ENCODE measurements at regions not wholly inside any gene's neighbourhood (a gene's known extent, or its start where the extent isn't known, plus 50 kb on each side); places are given as distances from the start of the nearest gene placed in this dataset.
"Not testable (repeated sequence)": the region's sequence is repeated elsewhere in the genome, so short reads cannot be mapped to it uniquely, and the experiment has no call there.

DNA sequence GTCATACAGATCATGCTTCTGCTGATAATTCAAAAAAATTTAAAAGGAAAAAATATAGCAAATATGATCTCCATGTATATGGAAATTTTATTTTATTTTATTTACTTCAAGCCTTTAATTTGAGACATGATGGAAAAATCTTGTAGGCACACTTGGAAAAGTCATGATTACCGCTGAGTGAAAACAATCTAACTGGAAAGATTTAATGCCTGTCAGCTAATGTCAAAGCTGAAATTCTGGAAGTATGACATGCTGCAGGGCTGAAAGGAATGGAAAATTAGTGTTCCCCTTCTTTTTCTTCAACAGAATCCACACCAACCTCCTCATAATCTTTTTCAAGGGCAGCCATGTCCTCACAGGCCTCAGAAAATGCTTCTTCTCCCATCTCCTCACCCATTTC lies 58.2 kb downstream of the RPRM start:
- Mint-ChIP-seq H3K4me1 (no peaks in the 10 kb centered on the region), H3K27ac (no peak overlapping the region)
- no peak for DNase-seq

DNA sequence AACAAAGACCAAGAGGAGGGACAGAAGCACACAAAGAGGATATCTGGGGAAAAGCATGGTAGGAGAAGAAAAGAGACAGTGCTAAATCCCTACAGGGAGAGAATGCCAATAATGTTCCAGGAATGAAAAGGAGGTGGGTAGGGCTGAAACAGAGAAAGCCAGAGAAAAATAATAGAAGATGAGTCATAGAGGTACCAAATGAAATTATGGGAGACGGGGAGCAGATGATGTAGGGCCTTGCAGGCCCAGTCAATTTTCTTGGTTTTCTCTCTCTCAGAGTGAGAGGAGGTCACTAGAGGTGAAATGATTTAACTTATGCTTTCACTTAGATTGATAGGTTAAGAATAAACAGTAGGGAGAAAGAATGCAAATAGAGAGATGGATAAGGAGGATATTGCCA lies 61.5 kb downstream of the RPRM start:
- Mint-ChIP-seq H3K27me3 (no peaks in the 10 kb centered on the region), H3K36me3 (ENCODE audit: low read depth) (no peaks in the 10 kb centered on the region), H3K4me3 (no peak overlapping the region), H3K4me1 (no peaks in the 10 kb centered on the region), H3K27ac (no peak overlapping the region)
- ATAC-seq (no peak), DNase-seq (no peak)
- no peaks in the 10 kb centered on the region for H3K9me3 ChIP-seq (ENCODE audit: control insufficient read depth, low read length, poor library complexity, severe bottlenecking)

More for the DNA sequence above, 58.2 kb downstream of the RPRM start:
- Mint-ChIP-seq H3K36me3 (ENCODE audit: low read depth) (no peaks in the 10 kb centered on the region), H3K4me3 (no peak overlapping the region), H3K27me3 (no peaks in the 10 kb centered on the region)
- H3K9me3 ChIP-seq (ENCODE audit: control insufficient read depth, low read length, poor library complexity, severe bottlenecking) = no peaks in the 10 kb centered on the region
- ATAC-seq = no peak

DNA sequence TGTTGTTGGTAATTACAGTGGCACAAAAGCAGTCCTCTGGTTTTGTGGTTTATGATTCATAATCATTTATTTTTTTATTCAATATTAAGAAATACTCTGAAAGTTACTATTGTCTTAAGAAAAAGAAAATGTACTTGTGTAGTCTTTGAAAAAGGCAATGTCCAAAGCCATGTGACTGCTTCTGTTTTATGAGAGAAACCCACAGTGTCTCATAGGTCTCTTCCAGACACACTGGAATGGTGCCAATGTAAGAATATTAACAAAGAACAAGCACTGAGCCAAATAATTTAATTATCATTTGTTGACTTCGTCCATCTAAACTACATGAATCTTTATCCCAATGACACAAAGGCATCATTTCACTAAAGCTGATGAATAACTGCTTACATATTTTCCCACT lies 62.5 kb downstream of the RPRM start:
- H3K27ac Mint-ChIP-seq = no peak overlapping the region

DNA sequence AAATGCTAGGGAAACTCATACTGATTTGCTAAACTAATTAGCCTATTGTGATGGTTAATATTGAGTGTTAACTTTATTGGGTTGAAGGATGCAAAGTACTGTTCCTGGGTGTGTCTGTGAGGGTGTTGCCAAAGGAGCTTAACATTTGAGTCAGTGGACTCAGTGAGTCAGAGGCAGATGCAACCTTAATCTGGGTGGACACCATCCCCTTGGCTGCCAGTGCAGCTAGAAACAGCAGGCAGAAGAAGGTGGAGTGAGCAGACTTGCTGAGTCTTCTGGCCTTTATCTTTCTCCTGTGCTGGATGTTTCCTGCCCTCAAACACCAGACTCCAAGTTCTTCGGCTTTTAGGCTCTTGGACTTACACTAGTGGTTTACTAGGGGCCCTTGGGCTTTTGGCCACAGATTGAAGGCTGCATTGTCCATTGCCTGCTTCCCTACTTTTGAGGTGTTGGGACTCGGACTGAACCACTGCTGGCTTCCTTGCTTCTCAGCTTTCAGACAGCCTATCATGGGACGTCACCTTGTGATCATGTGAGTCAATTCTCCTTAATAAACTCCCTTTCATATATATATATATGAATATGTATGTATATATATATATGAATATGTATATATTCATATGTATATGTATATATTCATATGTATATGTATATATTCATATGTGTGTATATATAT lies 69.7 kb downstream of the RPRM start:
- H3K4me1 Mint-ChIP-seq = no peaks in the 10 kb centered on the region
- no peak overlapping the region for H3K27ac Mint-ChIP-seq
- H3K4me3 Mint-ChIP-seq = no peak overlapping the region
- DNase-seq (no peak), ATAC-seq (no peak)
- H3K9me3 ChIP-seq (ENCODE audit: control insufficient read depth, low read length, poor library complexity, severe bottlenecking) = no peaks in the 10 kb centered on the region
- H3K36me3 Mint-ChIP-seq (ENCODE audit: low read depth) = no peaks in the 10 kb centered on the region
- no peaks in the 10 kb centered on the region for H3K27me3 Mint-ChIP-seq

More for the DNA sequence above, 62.5 kb downstream of the RPRM start:
- ATAC-seq = no peak
- no peak for DNase-seq
- Mint-ChIP-seq H3K4me3 (no peak overlapping the region), H3K4me1 (no peaks in the 10 kb centered on the region), H3K27me3 (no peaks in the 10 kb centered on the region), H3K36me3 (ENCODE audit: low read depth) (no peaks in the 10 kb centered on the region)
- H3K9me3 ChIP-seq (ENCODE audit: control insufficient read depth, low read length, poor library complexity, severe bottlenecking) = no peaks in the 10 kb centered on the region

DNA sequence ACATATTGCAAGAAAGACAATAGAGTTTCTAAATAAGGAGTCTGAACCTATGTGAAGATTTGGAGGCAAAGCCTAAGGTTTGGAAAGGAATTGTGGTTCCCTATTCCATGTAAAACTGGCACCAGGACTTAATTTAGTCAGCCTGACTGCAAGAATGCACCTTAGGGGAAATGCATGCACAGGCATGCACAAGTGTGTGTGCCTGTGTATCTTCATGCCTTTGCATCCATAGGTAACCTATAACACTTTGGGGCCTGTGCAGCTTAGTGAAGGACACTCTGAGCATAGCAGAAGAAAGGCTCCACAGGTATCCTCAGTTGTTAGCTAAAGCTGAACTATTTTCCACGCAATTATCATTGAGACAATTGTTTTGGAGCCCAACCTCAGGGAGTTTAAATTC lies 73.4 kb downstream of the RPRM start:
- Mint-ChIP-seq H3K36me3 (ENCODE audit: low read depth) (no peaks in the 10 kb centered on the region), H3K4me1 (no peaks in the 10 kb centered on the region), H3K27me3 (no peaks in the 10 kb centered on the region), H3K27ac (no peak overlapping the region), H3K4me3 (no peak overlapping the region)
- H3K9me3 ChIP-seq (ENCODE audit: control insufficient read depth, low read length, poor library complexity, severe bottlenecking) = no peaks in the 10 kb centered on the region
- no peak for ATAC-seq
- DNase-seq = no peak

DNA sequence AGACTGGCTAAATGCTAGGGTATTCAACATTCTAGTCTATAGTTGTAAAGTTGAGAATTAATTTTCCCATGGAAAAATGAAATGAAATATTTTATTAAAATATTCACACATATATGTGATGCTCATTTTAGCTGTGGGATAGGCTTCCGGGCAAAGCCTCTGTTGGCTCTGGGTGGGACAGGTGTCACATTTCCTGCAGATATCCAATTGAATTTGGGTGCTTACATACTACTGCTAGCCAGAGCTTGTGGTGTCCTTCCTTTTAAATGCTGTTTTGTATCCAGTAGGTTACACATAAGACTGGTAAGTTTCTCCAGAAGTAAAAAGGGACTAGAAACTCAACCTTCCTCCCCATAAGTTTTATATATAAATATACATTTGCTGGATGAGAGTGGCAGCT lies 73.8 kb downstream of the RPRM start:
- Mint-ChIP-seq H3K36me3 (ENCODE audit: low read depth) (no peaks in the 10 kb centered on the region), H3K27me3 (no peaks in the 10 kb centered on the region), H3K27ac (no peak overlapping the region), H3K4me1 (no peaks in the 10 kb centered on the region), H3K4me3 (no peak overlapping the region)
- DNase-seq (no peak), ATAC-seq (no peak)
- H3K9me3 ChIP-seq (ENCODE audit: control insufficient read depth, low read length, poor library complexity, severe bottlenecking) = no peaks in the 10 kb centered on the region

DNA sequence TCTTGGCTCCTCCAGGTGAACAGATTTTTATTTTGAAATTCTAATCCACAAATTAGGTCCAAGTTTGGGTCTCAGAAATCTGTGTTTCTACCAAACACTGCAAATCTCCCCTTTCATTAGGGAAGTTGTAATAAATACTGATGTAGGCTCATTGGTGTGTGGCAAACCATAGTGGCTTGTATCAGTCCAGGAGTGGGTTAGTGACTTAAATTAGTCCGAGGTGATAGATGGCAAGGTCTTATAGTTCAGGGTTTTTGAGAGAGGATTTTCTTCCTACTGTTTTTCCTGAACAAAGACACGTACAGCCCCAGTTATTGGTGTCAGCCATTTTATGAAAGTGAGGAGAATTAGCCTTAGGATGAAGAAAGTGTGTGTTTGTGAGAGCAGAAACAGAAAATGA lies 74.6 kb downstream of the RPRM start:
- no peaks in the 10 kb centered on the region for H3K36me3 Mint-ChIP-seq (ENCODE audit: low read depth)
- no peak overlapping the region for H3K4me3 Mint-ChIP-seq
- no peaks in the 10 kb centered on the region for H3K9me3 ChIP-seq (ENCODE audit: control insufficient read depth, low read length, poor library complexity, severe bottlenecking)
- no peaks in the 10 kb centered on the region for H3K4me1 Mint-ChIP-seq
- no peak for ATAC-seq
- no peak overlapping the region for H3K27ac Mint-ChIP-seq
- H3K27me3 Mint-ChIP-seq = no peaks in the 10 kb centered on the region
- DNase-seq = no peak

DNA sequence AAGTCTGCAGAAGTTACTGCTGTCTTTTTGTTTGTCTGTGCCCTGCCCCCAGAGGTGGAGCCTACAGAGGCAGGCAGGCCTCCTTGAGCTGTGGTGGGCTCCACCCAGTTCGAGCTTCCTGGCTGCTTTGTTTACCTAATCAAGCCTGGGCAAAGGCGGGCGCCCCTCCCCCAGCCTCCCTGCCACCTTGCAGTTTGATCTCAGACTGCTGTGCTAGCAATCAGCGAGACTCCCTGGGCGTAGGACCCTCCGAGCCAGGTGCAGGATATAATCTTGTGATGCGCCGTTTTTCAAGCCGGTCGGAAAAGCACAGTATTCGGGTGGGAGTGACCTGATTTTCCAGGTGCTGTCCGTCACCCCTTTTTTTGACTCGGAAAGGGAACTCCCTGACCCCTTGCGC lies 75.2 kb downstream of the RPRM start:
- H3K4me3 Mint-ChIP-seq; H3K4me1 Mint-ChIP-seq; H3K9me3 ChIP-seq (ENCODE audit: control insufficient read depth, low read length, poor library complexity, severe bottlenecking); H3K27me3 Mint-ChIP-seq; ATAC-seq; H3K27ac Mint-ChIP-seq; DNase-seq; H3K36me3 Mint-ChIP-seq (ENCODE audit: low read depth): not testable (repeated sequence)

DNA sequence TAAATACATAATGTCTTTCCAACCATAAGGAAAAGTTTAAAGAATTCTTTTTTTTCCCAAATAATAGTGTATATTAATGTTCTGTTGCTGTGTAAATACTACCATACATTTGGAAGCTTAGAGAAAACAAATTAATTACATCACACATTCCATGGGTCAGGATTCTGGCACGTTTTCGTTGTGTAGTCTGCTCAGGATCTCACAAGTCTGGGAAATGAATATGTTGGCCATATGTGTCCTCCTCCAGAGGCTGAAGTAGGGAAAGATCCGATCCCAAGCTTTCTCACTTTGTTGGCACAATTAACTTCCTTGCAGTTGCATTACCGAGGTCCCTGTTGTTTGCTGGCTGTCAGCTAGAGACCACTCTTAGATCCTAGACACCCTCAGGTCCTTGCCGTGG lies 83.9 kb downstream of the RPRM start:
- H3K36me3 Mint-ChIP-seq (ENCODE audit: low read depth) = no peaks in the 10 kb centered on the region
- DNase-seq (no peak), ATAC-seq (no peak)
- no peaks in the 10 kb centered on the region for H3K4me1 Mint-ChIP-seq
- H3K27ac Mint-ChIP-seq = no peak overlapping the region
- no peak overlapping the region for H3K4me3 Mint-ChIP-seq
- H3K27me3 Mint-ChIP-seq = no peaks in the 10 kb centered on the region
- no peaks in the 10 kb centered on the region for H3K9me3 ChIP-seq (ENCODE audit: control insufficient read depth, low read length, poor library complexity, severe bottlenecking)

DNA sequence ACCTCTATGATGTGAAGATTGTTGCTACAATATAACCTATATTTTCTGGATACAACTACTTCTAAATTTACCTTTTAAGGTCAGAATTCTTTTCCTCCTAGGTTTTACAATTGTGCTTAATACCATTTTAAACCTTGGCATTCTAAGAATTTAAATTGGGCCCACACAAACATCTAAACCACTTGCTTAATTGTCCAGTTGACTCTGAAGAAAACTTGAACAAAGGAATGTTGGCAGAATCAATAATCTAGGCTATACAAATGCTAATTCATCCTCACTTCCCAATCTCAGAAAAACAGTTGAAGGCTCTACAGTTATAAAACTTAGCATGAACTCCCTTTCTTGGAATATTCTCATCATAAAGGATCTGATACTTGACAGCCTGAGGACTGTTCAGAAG lies 84.3 kb downstream of the RPRM start:
- no peaks in the 10 kb centered on the region for H3K36me3 Mint-ChIP-seq (ENCODE audit: low read depth)
- H3K27ac Mint-ChIP-seq = no peak overlapping the region
- no peak overlapping the region for H3K4me3 Mint-ChIP-seq
- DNase-seq (no peak), ATAC-seq (no peak)
- no peaks in the 10 kb centered on the region for H3K27me3 Mint-ChIP-seq
- no peaks in the 10 kb centered on the region for H3K9me3 ChIP-seq (ENCODE audit: control insufficient read depth, low read length, poor library complexity, severe bottlenecking)
- H3K4me1 Mint-ChIP-seq = no peaks in the 10 kb centered on the region

DNA sequence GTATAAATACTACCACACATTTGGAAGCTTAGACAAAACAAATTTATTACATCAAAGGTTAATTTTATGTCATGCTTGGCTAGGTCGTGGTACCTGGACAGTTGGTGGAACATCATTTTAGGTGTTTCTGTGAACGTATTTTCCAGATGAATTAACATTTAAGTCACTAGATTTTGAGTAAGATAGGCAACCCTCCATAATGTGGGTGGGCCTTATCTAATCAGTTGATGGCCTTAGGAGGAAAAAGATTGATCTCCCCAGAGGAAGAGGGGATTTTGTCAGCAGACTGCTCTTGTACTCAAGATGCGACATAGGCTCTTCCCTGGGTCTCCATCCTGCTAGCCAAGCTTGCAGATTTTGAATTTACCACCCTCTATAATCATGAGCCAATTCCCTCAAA lies 85.0 kb downstream of the RPRM start:
- H3K9me3 ChIP-seq (ENCODE audit: control insufficient read depth, low read length, poor library complexity, severe bottlenecking) = no peaks in the 10 kb centered on the region
- Mint-ChIP-seq H3K36me3 (ENCODE audit: low read depth) (no peaks in the 10 kb centered on the region), H3K27me3 (no peaks in the 10 kb centered on the region), H3K27ac (no peak overlapping the region), H3K4me1 (no peaks in the 10 kb centered on the region), H3K4me3 (no peak overlapping the region)
- DNase-seq = no peak
- no peak for ATAC-seq

DNA sequence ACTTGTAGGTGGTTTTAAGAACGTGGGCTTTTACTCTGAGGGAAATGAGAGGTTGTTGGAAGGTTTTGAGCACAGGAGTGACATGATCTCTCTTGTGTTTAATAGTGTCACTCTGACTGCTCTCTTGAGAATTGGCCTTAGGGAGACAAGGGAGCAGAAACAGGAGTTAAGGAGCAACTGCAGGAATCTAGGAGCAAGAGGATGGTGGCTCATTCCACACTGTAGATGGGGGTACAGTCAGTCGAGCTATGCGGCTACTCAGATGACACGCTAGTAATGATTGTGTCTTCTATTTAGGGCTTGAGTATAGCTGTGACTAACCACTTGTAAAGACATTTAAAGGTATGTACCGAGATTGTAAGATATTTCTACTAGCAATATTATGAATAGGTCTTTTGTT lies 87.4 kb downstream of the RPRM start:
- no peak overlapping the region for H3K27ac Mint-ChIP-seq
- no peaks in the 10 kb centered on the region for H3K27me3 Mint-ChIP-seq
- no peaks in the 10 kb centered on the region for H3K9me3 ChIP-seq (ENCODE audit: control insufficient read depth, low read length, poor library complexity, severe bottlenecking)
- H3K36me3 Mint-ChIP-seq (ENCODE audit: low read depth) = no peaks in the 10 kb centered on the region
- no peak overlapping the region for H3K4me3 Mint-ChIP-seq
- no peak for ATAC-seq
- no peak for DNase-seq
- no peaks in the 10 kb centered on the region for H3K4me1 Mint-ChIP-seq

DNA sequence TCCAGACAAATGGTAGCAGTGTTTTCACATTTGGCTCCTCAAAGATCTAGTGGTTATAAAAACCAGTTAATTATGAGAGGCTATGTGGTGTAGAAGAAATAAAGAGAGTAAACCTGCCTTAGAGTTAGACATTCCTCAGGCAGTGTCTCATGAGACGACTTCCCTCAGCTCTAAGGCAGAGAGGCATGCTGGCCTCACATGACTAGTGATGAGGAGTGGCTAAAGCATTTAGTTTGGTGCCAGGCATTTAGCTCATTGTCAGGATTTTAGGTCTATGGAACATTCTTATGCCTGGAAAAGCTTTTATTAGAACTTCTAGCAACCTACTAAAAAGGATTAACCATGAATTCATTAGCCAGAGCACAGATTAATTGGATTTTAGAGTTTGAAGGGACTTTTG lies 90.3 kb downstream of the RPRM start:
- DNase-seq = no peak
- Mint-ChIP-seq H3K36me3 (ENCODE audit: low read depth) (no peaks in the 10 kb centered on the region), H3K27ac (no peak overlapping the region), H3K4me1 (no peaks in the 10 kb centered on the region), H3K27me3 (no peaks in the 10 kb centered on the region), H3K4me3 (no peak overlapping the region)
- ATAC-seq = no peak
- H3K9me3 ChIP-seq (ENCODE audit: control insufficient read depth, low read length, poor library complexity, severe bottlenecking) = no peaks in the 10 kb centered on the region

DNA sequence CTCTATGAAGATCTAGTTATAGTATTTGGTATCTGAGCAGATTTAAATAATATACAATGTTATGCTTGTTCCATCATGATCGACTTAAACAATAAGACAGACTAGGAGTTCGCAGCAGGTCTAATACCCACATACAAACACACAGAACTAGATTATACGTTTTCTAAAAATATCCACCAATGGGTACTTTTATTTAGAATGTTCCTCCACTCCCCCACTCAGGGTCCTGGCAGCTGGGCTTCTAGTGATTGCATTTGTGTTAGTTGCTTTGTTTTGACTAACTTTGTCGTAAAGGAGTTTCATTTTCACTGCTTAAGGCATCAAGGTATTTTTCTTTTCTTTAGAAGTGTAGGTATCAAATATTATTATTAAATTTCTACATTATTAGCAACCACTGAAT lies 91.4 kb downstream of the RPRM start:
- no peak for ATAC-seq
- no peaks in the 10 kb centered on the region for H3K4me1 Mint-ChIP-seq

More for the DNA sequence above, 91.4 kb downstream of the RPRM start:
- no peak for DNase-seq
- Mint-ChIP-seq H3K27me3 (no peaks in the 10 kb centered on the region), H3K4me3 (no peak overlapping the region), H3K36me3 (ENCODE audit: low read depth) (no peaks in the 10 kb centered on the region), H3K27ac (no peak overlapping the region)
- H3K9me3 ChIP-seq (ENCODE audit: control insufficient read depth, low read length, poor library complexity, severe bottlenecking) = no peaks in the 10 kb centered on the region

Measured in T-helper 17 cell (primary cell).